ENCODE measurements at regions not wholly inside any gene's neighbourhood (a gene's known extent, or its start where the extent isn't known, plus 50 kb on each side); places are given as distances from the start of the nearest gene placed in this dataset.
"Not testable (repeated sequence)": the region's sequence is repeated elsewhere in the genome, so short reads cannot be mapped to it uniquely, and the experiment has no call there.

DNA sequence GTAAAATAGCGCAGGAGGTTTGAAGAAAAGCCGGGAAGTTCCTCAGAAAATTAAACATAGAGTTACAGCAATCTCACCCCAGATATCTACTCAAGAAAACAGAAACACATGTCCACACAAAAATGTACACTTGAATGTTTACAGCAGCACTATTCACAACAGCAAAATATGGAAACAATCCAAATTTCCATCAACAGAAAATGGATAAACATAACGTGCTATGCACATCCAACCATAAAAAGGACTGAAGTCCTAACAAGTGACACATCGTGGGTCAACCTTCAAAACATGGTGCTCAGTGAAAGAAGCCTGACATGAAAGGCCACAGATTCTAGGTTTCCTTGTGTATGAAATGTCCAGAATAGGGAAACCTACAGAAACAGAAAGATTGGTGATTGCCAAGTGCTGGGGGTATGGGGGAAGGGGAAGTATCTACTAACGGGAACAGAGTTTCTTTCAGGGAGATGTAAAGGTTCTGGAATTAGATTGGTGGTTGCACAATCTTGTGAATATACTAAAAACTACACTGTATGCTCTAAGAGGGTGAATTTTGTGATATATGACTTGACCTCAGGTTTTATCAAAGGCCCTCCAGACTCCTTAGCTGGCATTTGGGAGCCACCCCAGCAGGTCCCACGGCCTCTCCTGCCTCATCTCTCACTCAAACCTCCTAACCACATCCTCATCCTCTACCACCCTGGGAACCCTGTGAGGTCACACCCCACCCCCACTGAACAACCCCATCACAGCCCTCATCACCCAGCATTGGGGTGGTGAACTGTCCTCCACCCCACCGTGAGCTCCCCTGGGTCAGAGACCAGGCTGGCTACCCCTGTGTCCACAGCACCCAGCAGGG lies 69.2 kb upstream of the PRR5 start:
- H3K4me3 ChIP-seq (ENCODE audit: low read depth, low read length), result no peak overlapping the region
- DNase-seq (ENCODE audit: low read depth), result no peak

DNA sequence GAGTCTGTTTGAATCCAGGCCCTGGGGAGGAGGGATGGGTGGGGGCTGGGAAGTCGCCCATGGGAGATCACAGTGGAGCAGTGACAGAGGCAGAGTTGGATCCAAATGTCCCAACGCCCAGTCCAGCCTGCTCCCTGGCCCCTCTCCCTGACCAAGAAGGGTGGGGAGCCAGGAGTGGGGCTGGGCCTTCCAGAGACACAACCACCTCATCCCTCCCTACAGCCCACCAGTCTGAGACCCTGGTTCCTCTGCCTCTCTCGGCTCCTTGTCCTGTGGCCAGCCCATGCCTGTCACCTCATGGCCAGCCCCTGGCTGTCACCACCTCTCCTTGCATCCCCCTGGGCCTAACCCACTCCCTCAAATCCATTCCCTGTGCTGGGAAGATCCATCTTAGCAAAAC lies 71.2 kb upstream of the PRR5 start:
- no peak for DNase-seq (ENCODE audit: low read depth)
- H3K4me3 ChIP-seq (ENCODE audit: low read depth, low read length), result no peak overlapping the region

DNA sequence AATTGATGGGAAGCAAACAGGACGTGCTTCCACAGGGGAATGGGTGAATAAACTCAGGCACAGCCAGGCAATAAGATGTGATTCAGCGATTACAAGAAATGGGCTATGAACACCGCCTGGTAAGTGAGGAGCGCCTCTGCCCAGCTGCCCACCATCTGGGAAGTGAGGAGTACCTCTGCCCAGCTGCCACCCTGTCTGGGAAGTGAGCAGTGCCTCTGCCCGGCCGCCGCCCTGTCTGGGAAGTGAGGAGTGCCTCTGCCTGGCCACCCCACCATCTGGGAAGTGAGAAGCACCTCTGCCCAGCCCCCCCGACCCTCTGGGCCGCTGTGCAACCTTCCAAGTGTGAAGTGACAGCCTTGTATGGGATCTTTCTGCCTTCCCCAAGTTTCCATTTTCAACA lies 73.2 kb upstream of the PRR5 start:
- no peak for DNase-seq (ENCODE audit: low read depth)

DNA sequence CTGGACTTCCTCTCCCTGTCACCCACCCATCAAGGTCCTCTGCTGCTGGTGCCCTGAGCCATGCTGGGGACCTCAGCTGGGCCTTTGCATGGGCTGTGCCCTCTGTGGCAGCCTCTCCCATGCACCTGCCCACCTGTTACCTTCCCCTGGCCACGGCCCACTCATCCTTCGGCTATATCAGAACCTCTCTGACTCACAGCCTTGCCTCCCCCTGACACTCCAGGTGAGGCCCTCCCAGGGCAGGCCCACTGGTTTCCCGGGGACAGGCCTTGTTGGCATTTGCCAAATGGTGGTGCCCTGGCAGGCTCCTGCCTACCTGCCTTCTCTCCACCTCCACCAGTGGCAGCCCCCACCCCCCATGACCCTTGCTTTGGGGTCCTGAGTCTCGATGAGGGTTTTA lies 73.7 kb upstream of the PRR5 start:
- DNase-seq (ENCODE audit: low read depth), result no peak
- H3K4me3 ChIP-seq (ENCODE audit: low read depth, low read length), result no peak overlapping the region

More for the DNA sequence above, 73.2 kb upstream of the PRR5 start:
- H3K4me3 ChIP-seq (ENCODE audit: low read depth, low read length), result no peak overlapping the region

DNA sequence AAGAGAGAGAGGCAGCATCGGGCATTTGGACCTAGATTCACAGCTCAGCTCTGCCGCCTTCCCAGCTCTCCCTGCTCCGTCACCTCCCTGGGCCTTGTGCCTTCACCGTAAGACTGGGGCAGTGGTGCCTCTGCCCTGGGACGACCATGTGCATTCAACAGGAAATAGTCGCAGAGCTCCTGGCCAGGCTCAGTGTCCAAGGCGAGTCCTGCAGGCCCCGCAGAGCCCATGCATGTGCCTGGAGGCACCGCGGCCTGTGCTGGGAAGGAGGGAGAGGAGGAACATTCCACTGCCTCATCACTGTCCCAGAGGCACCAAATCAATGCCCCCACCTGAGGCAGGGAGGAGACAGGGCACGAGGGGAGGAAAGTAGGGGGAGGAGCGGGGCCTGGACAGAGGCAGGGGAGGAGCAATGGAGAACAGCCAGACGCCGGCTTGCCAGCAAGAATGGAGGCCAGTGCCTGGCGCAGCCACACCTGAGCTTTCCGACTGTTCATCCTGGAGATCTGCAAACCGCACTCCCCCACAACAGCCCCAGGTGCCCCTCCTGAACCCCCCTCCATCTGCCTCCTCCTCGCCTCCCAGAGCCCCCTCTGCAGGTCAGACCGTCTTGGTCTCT lies 74.4 kb upstream of the PRR5 start:
- no peak for DNase-seq (ENCODE audit: low read depth)
- no peak overlapping the region for H3K4me3 ChIP-seq (ENCODE audit: low read depth, low read length)

DNA sequence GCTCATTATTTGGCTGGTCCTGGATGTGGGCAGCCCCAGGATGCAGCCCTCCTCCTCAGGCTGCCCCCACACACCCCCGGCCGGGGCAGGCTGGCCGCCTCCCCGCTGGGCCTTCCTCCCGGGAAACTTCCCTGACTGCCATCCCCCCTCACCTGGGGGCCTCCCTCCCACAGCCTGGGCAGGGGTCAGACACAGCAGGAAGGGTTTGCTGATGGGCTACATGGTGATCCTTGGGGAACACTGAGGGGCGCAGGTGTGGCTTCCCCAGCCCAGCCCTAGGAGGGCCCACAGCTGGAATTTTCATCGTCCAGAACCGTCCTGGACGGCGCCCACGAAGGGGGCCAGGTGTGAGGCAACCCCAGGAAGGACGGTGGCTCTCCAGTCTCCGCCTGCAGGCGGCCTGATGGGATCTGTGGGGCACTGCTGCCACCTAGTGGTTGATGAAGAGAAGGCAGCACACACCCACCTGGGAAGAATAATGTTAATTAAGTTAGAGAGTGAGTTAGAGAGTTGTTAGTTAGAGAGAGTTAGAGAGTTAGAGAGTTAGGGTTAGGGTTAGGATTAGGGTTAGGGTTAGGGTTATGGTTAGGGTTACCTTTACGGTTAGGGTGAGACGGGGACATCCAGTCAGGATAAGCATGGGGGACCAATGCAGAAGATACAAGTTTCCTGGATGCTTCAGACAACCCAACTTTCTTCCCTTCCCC lies 75.9 kb upstream of the PRR5 start:
- no peak overlapping the region for H3K4me3 ChIP-seq (ENCODE audit: low read depth, low read length)
- DNase-seq (ENCODE audit: low read depth), result no peak

DNA sequence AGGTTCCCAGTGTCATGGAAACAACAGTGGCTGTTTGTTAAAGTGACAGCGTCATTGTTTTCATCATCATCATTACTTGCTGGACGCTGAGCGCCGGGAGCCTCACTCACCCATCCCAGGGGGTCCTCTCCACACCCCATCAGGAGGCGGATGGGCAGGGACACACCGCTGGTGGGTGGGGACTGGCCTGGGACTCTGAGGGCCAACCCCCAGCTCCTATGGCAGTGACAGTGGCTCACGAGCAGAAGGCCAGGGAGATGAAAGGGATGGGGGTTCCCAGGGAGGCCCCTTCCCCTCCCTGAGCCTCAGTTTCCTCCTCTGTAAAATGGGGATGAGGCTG lies 76.6 kb upstream of the PRR5 start:
- H3K4me3 ChIP-seq (ENCODE audit: low read depth, low read length), result no peak overlapping the region
- DNase-seq (ENCODE audit: low read depth), result no peak

DNA sequence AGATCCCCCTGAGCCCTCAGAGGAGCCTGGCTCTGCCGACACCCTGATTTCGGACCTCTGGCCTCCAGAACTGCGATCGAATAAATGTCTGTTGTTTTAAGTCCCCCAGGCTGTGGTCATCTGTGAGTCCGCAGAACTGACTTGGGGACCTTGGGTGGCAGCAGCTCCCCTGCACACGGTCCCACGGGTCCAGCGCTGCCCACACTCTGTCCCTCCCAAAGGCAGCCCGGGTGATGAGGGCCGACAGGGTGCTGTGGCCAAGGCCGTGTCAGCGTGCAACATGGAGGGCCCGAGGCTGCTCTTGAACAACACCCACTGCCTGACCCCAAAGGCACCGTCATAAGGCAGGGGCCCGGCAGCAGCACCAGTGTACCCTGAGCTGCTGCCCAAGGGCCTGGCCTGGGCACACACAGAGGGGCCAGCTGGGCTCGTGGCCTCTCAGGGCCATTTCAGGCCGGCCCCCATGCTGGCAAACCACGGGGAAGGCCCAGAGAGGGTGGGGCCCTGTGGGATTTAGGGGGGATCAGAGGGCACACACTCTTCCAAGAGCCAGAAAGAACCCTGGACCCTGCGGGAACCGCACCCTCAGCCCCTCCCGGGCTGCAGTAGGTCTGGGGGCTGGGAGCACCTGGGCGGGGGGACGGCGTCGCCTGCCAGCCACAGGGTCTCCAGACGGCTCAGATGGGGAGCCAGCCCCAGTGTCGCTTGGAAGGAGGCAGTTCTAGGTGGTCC lies 77.1 kb upstream of the PRR5 start:
- H3K4me3 ChIP-seq (ENCODE audit: low read depth, low read length), result no peak overlapping the region
- DNase-seq (ENCODE audit: low read depth), result no peak

DNA sequence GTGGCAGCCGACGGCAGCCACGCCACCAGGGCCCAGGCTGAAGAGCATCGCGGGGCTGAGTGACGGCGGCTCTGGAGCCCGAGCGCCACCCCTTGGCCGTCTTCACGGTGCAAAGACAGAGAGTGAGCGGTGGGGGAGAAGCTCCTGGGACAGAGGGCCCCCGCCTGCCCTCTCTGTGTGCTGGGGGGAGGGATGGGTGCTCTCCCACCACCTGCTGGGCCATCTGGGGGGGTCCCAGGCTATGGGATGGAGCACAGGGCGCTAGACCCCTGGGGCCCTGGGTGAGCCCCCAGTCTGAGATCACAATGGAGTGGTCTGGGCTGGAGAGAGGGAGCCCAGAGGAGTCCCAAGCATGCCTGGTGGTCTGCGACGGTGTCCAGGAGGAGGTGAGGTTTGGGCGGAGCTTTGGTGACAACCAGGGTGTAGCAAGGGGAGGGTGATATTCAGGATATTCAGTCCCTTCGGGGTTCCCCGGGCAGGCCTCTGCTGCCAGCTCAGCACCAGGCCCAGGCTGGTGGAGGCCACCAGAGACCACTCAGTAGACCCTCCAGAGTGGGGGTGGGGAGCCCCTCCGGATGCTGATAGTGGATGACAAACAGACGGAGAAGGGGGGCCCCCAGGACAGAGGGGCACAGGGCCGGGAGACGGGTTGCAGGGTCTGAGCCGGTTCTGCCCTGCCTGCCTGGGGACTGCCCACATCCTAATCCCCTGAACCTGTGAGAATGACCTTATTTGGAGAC lies 78.1 kb upstream of the PRR5 start:
- DNase-seq (ENCODE audit: low read depth), result no peak
- no peak overlapping the region for H3K4me3 ChIP-seq (ENCODE audit: low read depth, low read length)

DNA sequence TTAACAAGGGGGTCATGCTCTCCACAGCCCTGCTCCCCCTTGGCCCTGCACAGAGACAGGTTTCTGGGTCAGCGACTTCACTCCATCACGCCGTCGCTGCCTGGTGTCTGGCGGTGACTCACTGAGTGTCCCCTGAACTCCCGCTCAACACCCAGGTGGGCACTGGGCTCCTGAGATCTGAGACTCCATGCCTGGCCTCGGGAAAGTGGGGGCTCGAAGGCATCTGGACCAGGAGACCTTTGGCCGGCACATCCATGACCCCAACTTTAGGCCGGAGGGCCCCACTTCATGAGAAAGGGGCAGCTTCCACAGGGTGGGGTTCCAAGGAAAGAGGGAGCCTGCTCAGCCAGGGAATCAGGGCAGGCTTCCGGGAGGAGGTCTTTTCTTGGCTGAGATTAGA lies 79.3 kb upstream of the PRR5 start:
- H3K4me3 ChIP-seq (ENCODE audit: low read depth, low read length), result no peak overlapping the region
- DNase-seq (ENCODE audit: low read depth), result no peak

DNA sequence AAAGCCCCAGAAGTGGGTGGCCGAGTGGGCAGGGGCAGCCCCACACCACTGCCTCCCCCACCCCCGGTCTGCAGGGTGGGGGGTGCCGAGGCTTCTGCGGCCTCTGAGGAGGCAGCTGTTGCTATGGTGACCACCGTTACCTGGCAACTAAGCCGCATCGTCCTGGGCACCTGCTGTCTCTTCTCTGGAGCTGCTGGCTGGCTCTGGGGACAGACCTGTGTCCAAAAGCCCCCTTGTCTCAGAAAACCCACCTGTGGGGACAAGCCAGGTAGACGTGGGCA lies 79.9 kb upstream of the PRR5 start:
- H3K4me3 ChIP-seq (ENCODE audit: low read depth, low read length), result no peak overlapping the region
- DNase-seq (ENCODE audit: low read depth), result no peak

DNA sequence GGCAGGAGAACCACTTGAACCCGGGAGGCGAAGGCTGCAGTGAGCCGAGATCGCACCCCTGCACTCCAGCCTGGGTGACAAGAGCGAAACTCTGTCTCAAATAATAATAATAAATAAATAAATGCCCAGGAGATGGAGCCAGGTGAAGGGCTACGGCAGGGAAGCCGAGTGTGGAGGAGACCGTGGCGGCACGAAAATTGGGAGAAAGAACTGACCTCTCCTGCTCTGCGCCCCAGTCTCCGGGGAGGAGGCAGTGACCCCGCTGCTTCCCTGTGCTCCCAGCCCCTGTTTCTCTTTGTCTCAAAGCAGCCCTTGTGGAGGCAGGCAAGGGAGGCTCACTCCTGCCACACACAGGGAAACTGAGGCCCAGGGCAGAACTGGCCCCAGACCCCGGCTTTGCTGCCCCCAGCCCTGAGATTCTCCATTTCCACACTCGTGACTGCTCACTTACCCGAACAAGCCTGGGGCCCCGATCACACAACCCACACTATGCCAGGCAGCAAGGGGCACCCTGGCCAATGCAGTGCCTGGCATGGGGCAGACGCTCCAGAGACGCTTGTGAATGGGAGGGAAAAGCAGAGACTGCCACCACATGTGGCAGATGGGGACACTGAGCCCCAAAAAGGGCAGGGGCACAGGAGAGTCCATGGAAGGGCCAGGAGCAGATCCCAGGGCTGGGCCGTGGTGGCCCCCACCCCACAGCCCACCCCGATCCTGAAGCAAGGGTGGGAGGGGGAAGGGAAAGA lies 80.4 kb upstream of the PRR5 start:
- DNase-seq (ENCODE audit: low read depth), result no peak
- no peak overlapping the region for H3K4me3 ChIP-seq (ENCODE audit: low read depth, low read length)

DNA sequence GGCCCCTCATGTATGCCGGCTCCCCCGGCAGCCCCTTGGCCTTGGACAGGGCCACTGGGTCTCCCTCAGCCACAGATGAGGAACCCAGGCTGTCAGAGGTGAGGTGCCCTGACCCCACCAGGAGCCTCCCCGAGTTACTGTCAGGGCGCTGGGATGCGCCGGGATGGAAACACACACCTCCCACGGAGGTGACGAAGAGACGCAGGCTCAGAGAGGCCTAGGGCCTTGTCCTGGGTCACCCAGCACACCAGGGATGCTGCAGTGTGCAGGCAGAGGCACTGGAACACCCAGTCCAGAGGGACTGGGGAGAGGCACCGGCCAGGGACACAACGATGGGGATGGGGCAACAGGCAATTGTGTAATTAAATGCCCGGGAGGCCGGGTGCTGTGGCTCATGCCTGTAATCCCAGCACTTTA lies 81.2 kb upstream of the PRR5 start:
- no peak for DNase-seq (ENCODE audit: low read depth)
- no peak overlapping the region for H3K4me3 ChIP-seq (ENCODE audit: low read depth, low read length)

DNA sequence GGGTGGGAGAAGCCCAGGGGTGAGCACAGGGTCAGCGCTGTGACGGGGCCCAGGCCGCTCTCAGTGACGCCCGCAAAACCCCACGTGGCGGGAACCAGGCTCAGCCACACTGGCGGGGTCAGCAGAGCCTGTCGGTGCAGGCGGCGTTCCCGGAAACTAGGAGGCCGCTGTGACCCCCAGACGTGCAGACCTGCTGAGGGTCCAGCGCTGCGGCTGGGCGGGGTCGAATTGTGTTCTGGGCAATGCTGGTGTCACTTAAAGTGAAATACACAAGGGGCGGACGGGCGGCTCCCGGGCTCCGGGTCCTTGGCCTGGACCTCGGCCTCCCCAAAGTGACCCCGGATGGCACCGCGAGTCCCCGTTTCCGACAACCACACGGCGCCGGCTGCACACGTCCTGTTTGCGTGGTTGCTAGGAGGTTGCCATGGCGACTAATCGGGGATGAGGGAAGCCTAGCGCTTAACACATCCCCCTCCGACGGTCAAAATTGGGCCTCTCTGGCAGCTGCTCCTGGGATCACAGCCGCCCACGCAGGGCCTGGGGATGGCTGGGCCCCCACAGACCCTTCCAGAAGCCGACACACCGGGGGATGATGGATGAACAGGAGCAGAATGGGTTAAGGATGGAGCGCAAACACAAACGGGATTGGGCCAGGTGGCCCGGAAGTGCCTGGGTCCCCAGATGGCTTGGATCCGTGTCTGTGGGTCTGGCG lies 81.7 kb upstream of the PRR5 start:
- no peak overlapping the region for H3K4me3 ChIP-seq (ENCODE audit: low read depth, low read length)
- DNase-seq (ENCODE audit: low read depth), result peak; percentile 16

DNA sequence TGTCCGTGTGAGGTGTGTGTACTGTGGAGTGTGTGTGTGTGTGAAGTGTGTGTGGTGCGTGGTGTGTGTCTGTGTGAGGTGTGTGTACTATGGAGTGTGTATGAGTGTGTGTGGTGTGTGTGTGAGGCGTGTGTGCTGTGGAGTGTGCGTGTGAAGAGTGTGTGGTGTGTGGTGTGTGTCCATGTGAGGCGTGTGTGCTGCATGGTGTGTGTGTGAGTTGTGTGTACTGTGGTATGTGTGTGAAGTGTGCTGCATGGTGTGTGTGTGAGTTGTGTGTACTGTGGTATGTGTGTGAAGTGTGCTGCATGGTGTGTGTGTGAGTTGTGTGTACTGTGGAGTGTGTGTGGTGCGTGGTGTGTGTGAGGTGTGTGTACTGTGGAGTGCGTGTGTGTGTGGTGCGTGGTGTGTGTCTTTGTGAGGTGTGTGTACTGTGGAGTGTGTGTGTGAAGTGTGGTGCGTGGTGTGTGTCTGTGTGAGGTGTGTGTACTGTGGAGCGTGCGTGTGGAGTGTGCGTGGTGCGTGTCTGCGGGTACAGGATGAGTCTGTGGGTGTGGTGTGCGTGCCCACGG lies 82.4 kb upstream of the PRR5 start:
- H3K4me3 ChIP-seq (ENCODE audit: low read depth, low read length), result not testable (repeated sequence)

DNA sequence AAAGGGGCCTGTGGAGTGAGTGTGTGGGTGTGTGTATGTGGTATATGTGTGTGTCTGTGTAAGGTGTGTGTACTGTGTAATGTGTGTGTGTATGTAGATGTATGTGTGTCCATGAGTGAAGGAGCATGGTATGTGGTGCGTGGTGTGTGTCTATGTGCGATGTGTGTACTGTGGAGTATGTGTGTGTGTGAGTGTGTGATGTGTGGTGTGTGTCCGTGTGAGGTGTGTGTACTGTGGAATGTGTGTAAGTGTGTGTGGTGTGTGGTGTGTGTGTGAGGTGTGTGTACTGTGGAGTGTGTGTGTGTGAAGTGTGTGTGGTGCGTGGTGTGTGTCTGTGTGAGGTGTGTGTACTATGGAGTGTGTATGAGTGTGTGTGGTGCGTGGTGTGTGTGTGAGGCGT lies 83.1 kb upstream of the PRR5 start:
- H3K4me3 ChIP-seq (ENCODE audit: low read depth, low read length); DNase-seq (ENCODE audit: low read depth): not testable (repeated sequence)

More for the DNA sequence above, 82.4 kb upstream of the PRR5 start:
- not testable (repeated sequence) for DNase-seq (ENCODE audit: low read depth)

DNA sequence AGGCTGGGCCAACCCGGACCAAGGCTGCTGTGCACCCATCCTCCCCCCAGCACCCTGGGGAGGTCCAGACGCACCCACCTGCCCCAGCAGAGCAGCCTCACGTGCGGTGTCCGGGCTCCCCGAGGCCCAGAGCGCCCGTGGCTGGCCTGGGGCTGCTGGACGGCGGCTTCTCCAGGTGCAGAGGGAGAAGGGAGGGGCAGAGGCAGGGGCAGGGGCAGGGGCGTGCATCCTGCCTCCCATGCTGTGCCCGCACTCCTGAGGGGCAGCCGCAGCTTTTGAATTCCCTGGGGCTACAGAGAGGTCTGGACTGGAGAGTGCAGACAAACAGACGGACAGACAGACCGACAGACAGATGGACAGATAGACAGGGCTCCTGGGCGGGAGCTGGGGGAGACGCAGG lies 83.6 kb upstream of the PRR5 start:
- DNase-seq (ENCODE audit: low read depth), result no peak
- no peak overlapping the region for H3K4me3 ChIP-seq (ENCODE audit: low read depth, low read length)

DNA sequence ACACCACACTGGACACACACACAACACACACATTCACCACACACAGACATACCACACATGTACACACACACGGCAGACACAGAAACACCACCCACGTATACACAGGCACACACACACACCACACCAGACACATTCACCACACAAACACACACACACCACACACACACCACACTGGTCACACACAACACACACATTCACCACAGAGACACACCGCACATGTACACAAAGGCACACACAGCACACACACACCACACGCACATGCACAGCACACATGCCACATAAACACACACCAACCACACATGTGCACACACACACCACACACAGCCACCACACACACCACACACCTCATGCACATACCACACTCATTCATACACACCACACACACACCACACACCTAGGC lies 84.2 kb upstream of the PRR5 start:
- no peak overlapping the region for H3K4me3 ChIP-seq (ENCODE audit: low read depth, low read length)
- no peak for DNase-seq (ENCODE audit: low read depth)
